GM12874 (cell line): ENCODE measurements at regions not wholly inside any gene's neighbourhood (a gene's known extent, or its start where the extent isn't known, plus 50 kb on each side); places are given as distances from the start of the nearest gene placed in this dataset.

Experiments
- CTCF ChIP-seq: IDR thresholded peaks from 2 replicates; pipeline ENCODE4 v1.5.1; 2011; ENCODE audit warnings: low read depth, mild to moderate bottlenecking, control low read depth, low read length, moderate library complexity; ENCODE audit not compliant: insufficient read depth

DNA sequence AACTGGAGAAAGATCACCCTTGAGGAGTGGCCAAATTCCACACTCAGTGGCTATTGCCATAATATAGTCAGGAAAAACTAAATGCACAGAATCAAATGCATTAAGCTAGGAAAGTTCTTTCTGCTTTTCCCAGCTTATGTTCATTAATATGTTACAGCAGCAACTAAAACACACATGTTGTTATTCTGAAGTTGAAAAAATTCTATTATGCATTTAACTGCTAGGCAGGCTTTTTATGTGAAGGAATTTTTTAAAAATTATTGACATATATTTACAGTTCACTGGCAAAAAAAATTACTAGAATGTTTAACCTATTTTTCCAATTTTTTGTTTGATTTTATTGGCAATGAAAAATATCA lies 135.2 kb upstream of the IL12A start:
- TF ChIP-seq CTCF = no peak

- no peak for TF ChIP-seq CTCF
Observed at GRCh38 chr3:159854500-159855124, 134.0 kb upstream of the IL12A start.

- TF ChIP-seq CTCF = no peak
Observed at GRCh38 chr3:159855599-159856346, 132.9 kb upstream of the IL12A start.

DNA sequence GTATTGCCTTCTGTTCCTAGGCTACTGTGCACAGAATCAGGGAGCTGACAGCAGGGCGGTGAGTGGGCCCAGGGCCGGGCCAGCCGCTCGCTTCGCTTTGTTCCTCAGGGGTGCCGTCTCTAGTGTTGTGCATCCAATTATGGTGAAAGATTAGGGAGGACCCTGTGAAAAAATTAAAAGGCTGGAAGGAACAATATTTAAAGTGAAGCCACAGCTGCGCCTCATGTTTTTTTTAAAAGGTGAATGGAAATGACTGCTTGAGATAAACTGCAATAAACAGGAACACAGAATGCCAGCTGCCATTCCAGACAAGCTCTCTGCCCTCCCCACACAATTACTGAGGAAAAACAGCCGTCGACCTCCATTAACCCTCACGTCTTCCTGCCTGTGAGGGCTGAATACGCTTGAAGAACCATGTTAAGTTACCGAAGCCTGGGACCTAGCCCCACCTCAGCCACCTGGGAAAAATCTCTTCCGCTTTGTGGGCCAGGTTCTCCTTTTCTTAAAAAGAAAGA lies 132.0 kb upstream of the IL12A start:
- TF ChIP-seq CTCF = no peak

DNA sequence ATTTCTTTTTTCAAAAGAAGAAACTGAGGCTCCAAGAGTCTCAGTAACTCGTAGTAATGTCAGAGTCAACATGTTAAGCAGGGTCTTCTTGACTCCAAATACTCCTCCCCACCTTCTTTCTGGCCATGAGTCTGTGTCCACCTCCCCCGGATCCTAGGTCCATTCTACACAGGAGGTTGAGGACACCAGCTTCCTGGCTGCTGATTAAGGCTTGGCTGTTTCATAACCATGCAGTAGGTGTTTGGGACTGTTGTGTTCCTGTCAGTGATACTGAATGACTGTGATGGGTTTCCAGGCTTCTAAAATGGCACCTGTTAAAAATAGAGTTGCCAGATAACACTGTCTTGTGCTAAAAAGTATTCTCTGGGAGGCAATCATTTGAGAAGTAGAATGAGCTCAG lies 130.8 kb upstream of the IL12A start:
- no peak for TF ChIP-seq CTCF

- TF ChIP-seq CTCF = no peak
Observed at GRCh38 chr3:159858650-159859049, 130.0 kb upstream of the IL12A start.

GRCh38 chr3:159859424-159859823 lies 129.2 kb upstream of the IL12A start:
- no peak for TF ChIP-seq CTCF
